HFFc6 (cell line): ENCODE measurements at regions not wholly inside any gene's neighbourhood (a gene's known extent, or its start where the extent isn't known, plus 50 kb on each side); places are given as distances from the start of the nearest gene placed in this dataset.

Source experiments
- DNase-seq: peaks from one replicate; pipeline ENCODE4 v3.0.0-alpha.2; 2018
- H3K27ac Mint-ChIP-seq: 2 replicates; pipeline ENCODE4 v1.8.0; 2020; ENCODE audit warnings: mild to moderate bottlenecking, mixed read lengths
- H3K27me3 Mint-ChIP-seq: 2 replicates; pipeline ENCODE4 v1.8.0; 2021; ENCODE audit warnings: mild to moderate bottlenecking, moderate library complexity, mixed read lengths; ENCODE audit not compliant: insufficient read depth
- H3K36me3 Mint-ChIP-seq: 2 replicates; pipeline ENCODE4 v1.8.0; 2021; ENCODE audit warnings: low read depth, mixed read lengths
- H3K4me1 Mint-ChIP-seq: 2 replicates; pipeline ENCODE4 v1.8.0; 2020; ENCODE audit warnings: low read depth, mixed read lengths
- H3K4me3 Mint-ChIP-seq: 2 replicates; pipeline ENCODE4 v1.8.0; 2020; ENCODE audit warnings: mild to moderate bottlenecking, moderate library complexity, mixed read lengths
- H3K9me3 Mint-ChIP-seq: 2 replicates; pipeline ENCODE4 v1.8.0; 2020; ENCODE audit warnings: mild to moderate bottlenecking, mixed read lengths
- CTCF ChIP-seq: fragments of 200-600 bp; sonication (generic); IDR thresholded peaks from 2 replicates; pipeline ENCODE4 v1.5.0; 2021; ENCODE audit warnings: antibody characterized with exemption, mild to moderate bottlenecking

DNA sequence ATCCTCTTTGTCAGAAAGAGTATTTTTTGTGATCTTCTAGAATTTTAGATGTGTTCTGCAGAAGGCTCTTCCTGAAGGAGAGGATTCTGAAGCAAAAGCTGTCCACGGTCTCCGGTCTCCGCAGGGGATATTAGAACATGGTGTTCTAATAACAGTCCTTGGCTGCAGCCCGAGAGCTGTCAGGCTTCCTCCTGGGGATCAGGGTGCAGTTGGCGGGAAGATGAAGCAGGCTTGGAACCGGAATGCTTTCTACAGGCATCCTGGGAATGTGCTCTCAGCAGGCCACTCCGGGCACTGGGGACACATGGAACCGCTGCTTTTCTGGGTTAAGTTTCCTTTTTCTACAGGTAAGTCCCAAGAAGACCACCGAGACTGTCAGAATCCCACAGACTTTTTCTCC is 118.6 kb upstream of the PARD3 start:
- H3K9me3 Mint-ChIP-seq: no peaks in the 10 kb centered on the region
- DNase-seq: no peak
- H3K4me1 Mint-ChIP-seq: peaks cover 18% of the 10 kb centered on the region
- H3K27ac Mint-ChIP-seq: no peak overlapping the region
- H3K36me3 Mint-ChIP-seq: no peaks in the 10 kb centered on the region
- no peak overlapping the region for H3K4me3 Mint-ChIP-seq
- peaks cover 7% of the 10 kb centered on the region for H3K27me3 Mint-ChIP-seq
- TF ChIP-seq CTCF: no peak

GRCh38 chr10:34932235-34932634 is 117.1 kb upstream of the PARD3 start:
- peaks cover 6% of the 10 kb centered on the region for H3K27me3 Mint-ChIP-seq
- H3K4me3 Mint-ChIP-seq: no peak overlapping the region
- DNase-seq: no peak
- H3K27ac Mint-ChIP-seq: no peak overlapping the region
- TF ChIP-seq CTCF: no peak
- H3K9me3 Mint-ChIP-seq: no peaks in the 10 kb centered on the region
- peaks cover 6% of the 10 kb centered on the region for H3K4me1 Mint-ChIP-seq
- H3K36me3 Mint-ChIP-seq: no peaks in the 10 kb centered on the region

GRCh38 chr10:34931216-34931615 is 116.1 kb upstream of the PARD3 start:
- TF ChIP-seq CTCF: no peak
- Mint-ChIP-seq H3K4me3 (no peak overlapping the region), H3K36me3 (no peaks in the 10 kb centered on the region), H3K27me3 (peaks cover 9% of the 10 kb centered on the region), H3K9me3 (no peaks in the 10 kb centered on the region), H3K4me1 (peaks cover 5% of the 10 kb centered on the region; the same call in 1 of the 2 replicates), H3K27ac (no peak overlapping the region)
- DNase-seq: no peak

DNA sequence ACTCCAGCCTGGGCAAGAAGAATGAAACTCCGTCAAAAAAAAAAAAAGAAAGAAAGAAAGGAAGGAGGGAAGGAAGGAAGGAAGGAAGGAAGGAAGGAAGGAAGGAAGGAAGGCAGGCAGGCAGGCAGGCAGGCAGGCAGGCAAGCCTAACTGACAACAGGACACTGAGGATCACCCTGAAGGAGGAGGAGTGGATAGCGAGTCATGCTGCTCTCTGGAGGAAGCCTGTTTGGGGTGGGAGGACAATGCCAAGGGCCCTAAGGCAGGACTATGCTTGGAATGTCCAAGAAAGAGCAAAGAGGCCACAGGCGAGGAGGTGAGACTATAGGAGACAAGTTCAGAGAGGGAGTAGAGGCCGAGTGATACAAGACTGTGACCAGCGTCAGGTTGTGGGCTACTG is 107.0 kb upstream of the PARD3 start:
- Mint-ChIP-seq H3K27ac (peak overlapping the region; percentile 29; the same call in 1 of the 2 replicates), H3K4me1 (peaks cover 14% of the 10 kb centered on the region), H3K27me3 (peaks cover 5% of the 10 kb centered on the region), H3K36me3 (peaks cover 13% of the 10 kb centered on the region), H3K4me3 (no peak overlapping the region; the same call in 1 of the 2 replicates), H3K9me3 (peaks cover 22% of the 10 kb centered on the region)
- peak; percentile 43 for DNase-seq
- no peak for TF ChIP-seq CTCF

GRCh38 chr10:34920578-34920977 is 105.5 kb upstream of the PARD3 start:
- no peak for TF ChIP-seq CTCF
- no peak overlapping the region for H3K4me3 Mint-ChIP-seq
- H3K4me1 Mint-ChIP-seq: peaks cover 28% of the 10 kb centered on the region
- H3K36me3 Mint-ChIP-seq: peaks cover 13% of the 10 kb centered on the region
- peaks cover 3% of the 10 kb centered on the region for H3K27me3 Mint-ChIP-seq
- no peak overlapping the region for H3K27ac Mint-ChIP-seq
- no peak for DNase-seq
- H3K9me3 Mint-ChIP-seq: peaks cover 20% of the 10 kb centered on the region

- no peak overlapping the region for H3K27ac Mint-ChIP-seq
- H3K4me1 Mint-ChIP-seq: peaks cover 31% of the 10 kb centered on the region
- no peak overlapping the region for H3K4me3 Mint-ChIP-seq
- peaks cover 3% of the 10 kb centered on the region for H3K9me3 Mint-ChIP-seq
- H3K36me3 Mint-ChIP-seq: peaks cover 2% of the 10 kb centered on the region; the same call in 1 of the 2 replicates
- no peak for DNase-seq
- H3K27me3 Mint-ChIP-seq: peaks cover 2% of the 10 kb centered on the region
- TF ChIP-seq CTCF: no peak
These were observed 103.8 kb upstream of the PARD3 start for GRCh38 chr10:34918776-34919315.
